HCT116 (cell line): ENCODE measurements at regions not wholly inside any gene's neighbourhood (a gene's known extent, or its start where the extent isn't known, plus 50 kb on each side); places are given as distances from the start of the nearest gene placed in this dataset.

Source experiments
- POLR2A ChIP-seq: IDR thresholded peaks from 2 replicates; pipeline ENCODE4 v1.7.0; 2011; ENCODE audit warnings: borderline replicate concordance; ENCODE audit not compliant: insufficient read depth, insufficient read length; ENCODE audit errors: extremely low read depth
- POLR2AphosphoS5 ChIP-seq: IDR thresholded peaks from 2 replicates; pipeline ENCODE4 v1.6.1; 2011; ENCODE audit warnings: mild to moderate bottlenecking, low read depth, low read length, moderate library complexity
- YY1 ChIP-seq: IDR thresholded peaks from 2 replicates; pipeline ENCODE4 v1.6.1; 2011; ENCODE audit warnings: low read length, low read depth, moderate library complexity, mild to moderate bottlenecking; ENCODE audit not compliant: insufficient replicate concordance; ENCODE audit errors: extremely low read depth
- TF ChIP-seq, protein P1 (sequence below): IDR thresholded peaks from 2 replicates; pipeline ENCODE4 v1.6.1; 2012

DNA sequence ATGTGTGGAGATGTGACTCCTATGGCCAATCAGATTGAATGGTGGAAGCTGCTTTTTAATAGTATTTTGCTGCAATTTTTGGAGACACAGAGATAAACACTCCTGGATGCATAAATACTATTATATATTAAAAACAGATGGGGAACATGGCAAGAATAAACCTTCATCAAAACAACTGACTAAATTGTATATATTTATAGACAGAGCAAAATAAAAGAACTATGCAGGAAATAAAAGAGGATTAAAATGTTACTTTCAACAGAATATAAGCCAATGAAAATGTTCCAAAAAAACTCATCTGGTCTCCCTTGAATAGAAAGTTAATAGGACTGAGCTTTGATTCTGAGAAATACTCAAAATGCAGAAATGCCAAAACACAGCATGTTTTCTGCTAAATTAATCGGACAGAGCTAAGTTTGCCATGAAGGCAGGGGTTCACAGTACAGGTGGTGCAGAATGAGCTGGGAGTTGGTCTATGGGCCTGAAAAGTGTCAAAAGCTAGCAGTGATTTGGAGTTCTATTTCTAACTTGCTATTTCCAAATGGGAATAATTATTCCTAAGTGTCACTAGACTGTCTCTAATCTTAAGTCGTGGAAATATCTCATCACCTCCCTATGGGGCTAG, 227.2 kb downstream of the CNTN3 start:
- TF ChIP-seq YY1 = no peak
- no peak for TF ChIP-seq POLR2A
- no peak for TF ChIP-seq POLR2AphosphoS5
- TF ChIP-seq, protein P1, sequence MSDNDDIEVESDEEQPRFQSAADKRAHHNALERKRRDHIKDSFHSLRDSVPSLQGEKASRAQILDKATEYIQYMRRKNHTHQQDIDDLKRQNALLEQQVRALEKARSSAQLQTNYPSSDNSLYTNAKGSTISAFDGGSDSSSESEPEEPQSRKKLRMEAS = no peak
